K562 (cell line): ENCODE measurements at regions not wholly inside any gene's neighbourhood (a gene's known extent, or its start where the extent isn't known, plus 50 kb on each side); places are given as distances from the start of the nearest gene placed in this dataset.

Experiments used
- ATAC-seq: fragments of 200-7000 bp; cut with Tn5 transposase; 3 replicates; pipeline ENCODE4 v1.9.1; 2020; ENCODE audit warnings: moderate library complexity
- BruUV-seq: library from RNA; stranded (reverse); fragments of 400-500 nt; replicated peaks from 2 replicates; lab custom pipeline; 2021; lab: Mats Ljungman, UMichigan
- CTCF ChIA-PET: fragments of 300-600 bp; formaldehyde crosslinking; extraction: SDS; loops from one replicate; lab custom pipeline; 2021; ENCODE audit warnings: low intra/inter-chr PET ratio; lab: Yijun Ruan, JAX
- POLR2A ChIA-PET: fragments of 300-600, 350-650 bp; sonication (Branson Sonifier 250); formaldehyde crosslinking; extraction: SDS; loops from one replicate; lab custom pipeline; 2021; ENCODE audit warnings: antibody characterized with exemption, inconsistent platforms; lab: Yijun Ruan, JAX
- DNase-seq, 4 experiments: peaks; one replicate each; pipeline versions ENCODE4 v3.0.0 to v3.0.0-alpha.2; 2011 to 2018; ENCODE audit warnings: low spot score in 3 of 4, mixed read lengths in 3 of 4; ENCODE audit errors: extremely low read depth in 1 of 4
- FAIRE-seq: peaks from 2 replicates; lab custom pipeline; 2011; peaks lifted over from hg19 to GRCh38; lab: Jason Lieb, UNC
- H2AFZ ChIP-seq: 2 replicates; pipeline ENCODE4 v1.6.0; 2011; ENCODE audit warnings: low read depth, low read length, control low read depth, inconsistent platforms
- H3K27ac ChIP-seq: fragments of 200-600 bp; 3 replicates; pipeline ENCODE4 v1.8.0; 2011; ENCODE audit warnings: low read depth, mild to moderate bottlenecking, control low read depth, inconsistent platforms, low read length, moderate library complexity, mixed read lengths; ENCODE audit errors: extremely low read depth
- H3K27me3 ChIP-seq, 2 experiments: fragments of 300-600 bp in 1 of 2; 2 replicates in 1 of 2; 3 replicates in 1 of 2; pipeline versions ENCODE4 v1.6.0 to v1.8.0; 2011; ENCODE audit warnings: inconsistent platforms in 2 of 2, low read length in 2 of 2, mild to moderate bottlenecking in 1 of 2, mixed read lengths in 1 of 2, moderate library complexity in 1 of 2; ENCODE audit not compliant: control insufficient read depth in 2 of 2, insufficient read depth in 2 of 2
- H3K36me3 ChIP-seq: fragments of 300-600 bp; 3 replicates; pipeline ENCODE4 v1.8.0; 2011; ENCODE audit warnings: mild to moderate bottlenecking, low read length, inconsistent platforms; ENCODE audit not compliant: control insufficient read depth, insufficient read depth
- H3K4me1 ChIP-seq, 2 experiments: fragments of 200-600 bp in 1 of 2; replicated peaks in 1 of 2; 2 replicates in 1 of 2; 3 replicates in 1 of 2; pipeline versions ENCODE4 v1.5.1 to v1.8.0; 2011; ENCODE audit warnings: inconsistent platforms in 2 of 2, low read length in 2 of 2, mild to moderate bottlenecking in 1 of 2, mixed read lengths in 1 of 2, moderate library complexity in 1 of 2; ENCODE audit not compliant: control insufficient read depth in 2 of 2, insufficient read depth in 2 of 2
- H3K4me2 ChIP-seq: 2 replicates; pipeline ENCODE4 v1.6.1; 2011; ENCODE audit warnings: low read length, control low read depth, inconsistent platforms, mixed read lengths; ENCODE audit not compliant: insufficient read depth
- H3K4me3 ChIP-seq: fragments of 200-600 bp; sonication (generic), shearing (Covaris generic); 2 replicates; pipeline ENCODE4 v1.5.1; 2016; ENCODE audit warnings: control low read depth, inconsistent platforms
- H3K79me2 ChIP-seq: fragments of 200-600 bp; 3 replicates; pipeline ENCODE4 v1.8.0; 2011; ENCODE audit warnings: low read length, inconsistent platforms; ENCODE audit not compliant: control insufficient read depth, insufficient read depth
- H3K9ac ChIP-seq, 2 experiments: 2 replicates each; pipeline versions ENCODE4 v1.6.0 to v1.6.1; 2011; ENCODE audit warnings: low read depth in 2 of 2, low read length in 2 of 2, control low read depth in 1 of 2, inconsistent platforms in 1 of 2, mild to moderate bottlenecking in 1 of 2, mixed read lengths in 1 of 2; ENCODE audit not compliant: insufficient read depth in 1 of 2
- H3K9me1 ChIP-seq: one replicate; pipeline ENCODE4 v1.6.0; 2011; ENCODE audit warnings: inconsistent platforms, mild to moderate bottlenecking, low read length, moderate library complexity; ENCODE audit not compliant: control insufficient read depth, insufficient read depth
- H3K9me3 ChIP-seq: replicated peaks from 2 replicates; pipeline ENCODE4 v1.5.1; 2011; ENCODE audit warnings: low read depth, low read length, inconsistent platforms; ENCODE audit not compliant: control insufficient read depth, insufficient read depth
- H4K20me1 ChIP-seq: replicated peaks from 2 replicates; pipeline ENCODE4 v1.6.1; 2011; ENCODE audit warnings: low read length, inconsistent platforms, mixed read lengths; ENCODE audit not compliant: control insufficient read depth, insufficient read depth
- ARNT ChIP-seq, 2 experiments: fragments of 450-650 bp; IDR thresholded peaks; 2 replicates each; pipeline ENCODE4 v1.6.1; 2016; ENCODE audit warnings: mild to moderate bottlenecking in 1 of 2
- BRD9 ChIP-seq: fragments of 450-650 bp; IDR thresholded peaks from 2 replicates; pipeline ENCODE4 v1.6.1; 2018; ENCODE audit warnings: low read depth; ENCODE audit not compliant: partially characterized antibody
- CBX2 ChIP-seq: fragments of 200-600 bp; sonication (generic); IDR thresholded peaks from one replicate; pipeline ENCODE4 v1.6.1; 2012; ENCODE audit warnings: mild to moderate bottlenecking, low read length, inconsistent platforms; ENCODE audit not compliant: insufficient read depth, poor library complexity, severe bottlenecking
- CBX3 ChIP-seq, 2 experiments: IDR thresholded peaks; 1 replicate in 1 of 2; 2 replicates in 1 of 2; pipeline ENCODE4 v1.6.1; 2012; ENCODE audit warnings: inconsistent platforms in 2 of 2, low read length in 2 of 2, borderline replicate concordance in 1 of 2, control low read depth in 1 of 2
- NR3C1 ChIP-seq: sonication (generic); formaldehyde crosslinking; IDR thresholded peaks from 2 replicates; pipeline ENCODE4 v1.8.1; 2022; ENCODE audit warnings: missing genetic modification reagents
- PHTF2 ChIP-seq: fragments of 250-450 bp; sonication (Bioruptor Pico); IDR thresholded peaks from 2 replicates; pipeline ENCODE4 v1.5.0; 2021; ENCODE audit warnings: mild to moderate bottlenecking
- POLR2AphosphoS2 ChIP-seq: IDR thresholded peaks from 2 replicates; pipeline ENCODE4 v1.6.1; 2012; ENCODE audit warnings: low read length, improper control_type of control experiment
- TOE1 ChIP-seq, 2 experiments: fragments of 450-650 bp in 1 of 2; sonication (generic) in 1 of 2; formaldehyde crosslinking in 1 of 2; IDR thresholded peaks; 2 replicates each; pipeline versions ENCODE4 v1.7.1 to v1.8.0; 2016 to 2022; ENCODE audit warnings: borderline replicate concordance in 2 of 2, mild to moderate bottlenecking in 2 of 2, antibody characterized with exemption in 1 of 2, inconsistent platforms in 1 of 2, low read depth in 1 of 2, missing genetic modification reagents in 1 of 2, moderate library complexity in 1 of 2
- ZNF184 ChIP-seq: sonication (generic); formaldehyde crosslinking; IDR thresholded peaks from 2 replicates; pipeline ENCODE4 v1.5.0; 2020; ENCODE audit warnings: missing genetic modification reagents
- ZNF239 ChIP-seq: fragments of 250-450 bp; sonication (Bioruptor Pico); IDR thresholded peaks from 2 replicates; pipeline ENCODE4 v1.4.0; 2020; ENCODE audit warnings: mild to moderate bottlenecking
- whole genome bisulfite sequencing: fragments of 100-300 bp; shearing (Covaris generic); methylation state at CpG from one replicate; pipeline ENCODE4 v1.1.6; 2016; ENCODE audit warnings: low coverage, mixed read lengths; ENCODE audit not compliant: insufficient coverage; ENCODE audit errors: missing lambda C conversion rate; 5-methylcytosine and 5-hydroxymethylcytosine counted together
- in situ Hi-C: fragments of 300-500 bp; cut with MboI; formaldehyde crosslinking; loops from 4 replicates; pipeline ENCODE4 v1.15.0; 2018; ENCODE audit warnings: inconsistent platforms, mixed read lengths
- intact Hi-C: fragments of 100-400 bp; cut with micrococcal nuclease; formaldehyde crosslinking; loops from 2 replicates; pipeline ENCODE4 v1.14.2; 2022
- TF ChIP-seq, protein P1 (sequence below): fragments of 450-650 bp; IDR thresholded peaks from 2 replicates; pipeline ENCODE4 v1.6.1; 2018; ENCODE audit warnings: mild to moderate bottlenecking, low read depth; ENCODE audit not compliant: partially characterized antibody
- TF ChIP-seq, protein P2 (sequence below): sonication (generic); formaldehyde crosslinking; IDR thresholded peaks from 2 replicates; pipeline ENCODE4 v1.8.0; 2023; ENCODE audit warnings: mild to moderate bottlenecking, missing genetic modification reagents
- TF ChIP-seq, protein P3 (sequence below): fragments of 450-650 bp; IDR thresholded peaks from 2 replicates; pipeline ENCODE4 v1.6.1; 2016

DNA sequence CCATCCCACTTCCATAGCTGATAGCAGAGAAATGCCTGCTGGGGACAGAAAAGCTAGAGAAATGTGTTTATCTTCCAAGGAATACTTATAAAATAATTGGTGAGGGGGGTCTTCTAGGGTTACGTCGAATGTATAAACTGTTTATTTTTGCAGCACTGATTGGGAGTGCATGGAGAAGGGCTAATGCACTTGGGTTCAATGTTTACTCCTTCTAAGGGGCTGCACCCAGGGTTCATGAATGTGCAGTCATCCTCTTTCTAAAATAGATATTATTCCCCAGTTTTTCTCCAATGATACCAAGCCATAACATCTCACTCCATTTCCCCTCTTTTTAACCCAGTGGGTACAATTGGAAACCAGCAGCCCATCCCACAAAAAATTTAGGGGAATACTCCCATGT, 336.9 kb downstream of the ETS1 start:
- FAIRE-seq (no peak), DNase-seq (no peak), ATAC-seq (no peak)
- no TSS peak for BruUV-seq
- H3K4me2 ChIP-seq: no peak overlapping the region
- 0 out of 2 replicates have a peak, but pooled peaks cover 1% of the 10 kb centered on the region for H3K9me3 ChIP-seq
- intact Hi-C loops: no loop called here
- no peak overlapping the region for H2AFZ ChIP-seq
- H3K9me1 ChIP-seq: no peaks in the 10 kb centered on the region
- H3K9ac ChIP-seq: no peak overlapping the region
- in situ Hi-C loops: no loop called here
- no peaks in the 10 kb centered on the region for H3K36me3 ChIP-seq
- H3K27ac ChIP-seq: no peak overlapping the region
- no peaks in the 10 kb centered on the region for H3K79me2 ChIP-seq
- no peaks in the 10 kb centered on the region for H3K27me3 ChIP-seq
- no peaks in the 10 kb centered on the region for H4K20me1 ChIP-seq
- H3K4me1 ChIP-seq: no peaks in the 10 kb centered on the region
- CTCF ChIA-PET: no interaction called here
- POLR2A ChIA-PET: no interaction called here
- TF ChIP-seq CBX3 (IDR thresholded peaks at IDR 0.05; ENCODE audit: borderline replicate concordance in 1 of 2, low read length in 2 of 2): no peak
- no peak for TF ChIP-seq CBX2
- TF ChIP-seq, protein P1, sequence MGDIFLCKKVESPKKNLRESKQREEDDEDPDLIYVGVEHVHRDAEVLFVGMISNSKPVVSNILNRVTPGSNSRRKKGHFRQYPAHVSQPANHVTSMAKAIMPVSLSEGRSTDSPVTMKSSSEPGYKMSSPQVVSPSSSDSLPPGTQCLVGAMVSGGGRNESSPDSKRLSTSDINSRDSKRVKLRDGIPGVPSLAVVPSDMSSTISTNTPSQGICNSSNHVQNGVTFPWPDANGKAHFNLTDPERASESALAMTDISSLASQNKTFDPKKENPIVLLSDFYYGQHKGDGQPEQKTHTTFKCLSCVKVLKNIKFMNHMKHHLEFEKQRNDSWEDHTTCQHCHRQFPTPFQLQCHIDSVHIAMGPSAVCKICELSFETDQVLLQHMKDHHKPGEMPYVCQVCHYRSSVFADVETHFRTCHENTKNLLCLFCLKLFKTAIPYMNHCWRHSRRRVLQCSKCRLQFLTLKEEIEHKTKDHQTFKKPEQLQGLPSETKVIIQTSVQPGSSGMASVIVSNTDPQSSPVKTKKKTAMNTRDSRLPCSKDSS: no peak
- TF ChIP-seq TOE1 (IDR thresholded peaks at IDR 0.05; ENCODE audit: borderline replicate concordance): no peak
- TF ChIP-seq TOE1 (CRISPR knock-in tag; IDR thresholded peaks at IDR 0.05; ENCODE audit: borderline replicate concordance, low read depth): no peak
- TF ChIP-seq, protein P2, sequence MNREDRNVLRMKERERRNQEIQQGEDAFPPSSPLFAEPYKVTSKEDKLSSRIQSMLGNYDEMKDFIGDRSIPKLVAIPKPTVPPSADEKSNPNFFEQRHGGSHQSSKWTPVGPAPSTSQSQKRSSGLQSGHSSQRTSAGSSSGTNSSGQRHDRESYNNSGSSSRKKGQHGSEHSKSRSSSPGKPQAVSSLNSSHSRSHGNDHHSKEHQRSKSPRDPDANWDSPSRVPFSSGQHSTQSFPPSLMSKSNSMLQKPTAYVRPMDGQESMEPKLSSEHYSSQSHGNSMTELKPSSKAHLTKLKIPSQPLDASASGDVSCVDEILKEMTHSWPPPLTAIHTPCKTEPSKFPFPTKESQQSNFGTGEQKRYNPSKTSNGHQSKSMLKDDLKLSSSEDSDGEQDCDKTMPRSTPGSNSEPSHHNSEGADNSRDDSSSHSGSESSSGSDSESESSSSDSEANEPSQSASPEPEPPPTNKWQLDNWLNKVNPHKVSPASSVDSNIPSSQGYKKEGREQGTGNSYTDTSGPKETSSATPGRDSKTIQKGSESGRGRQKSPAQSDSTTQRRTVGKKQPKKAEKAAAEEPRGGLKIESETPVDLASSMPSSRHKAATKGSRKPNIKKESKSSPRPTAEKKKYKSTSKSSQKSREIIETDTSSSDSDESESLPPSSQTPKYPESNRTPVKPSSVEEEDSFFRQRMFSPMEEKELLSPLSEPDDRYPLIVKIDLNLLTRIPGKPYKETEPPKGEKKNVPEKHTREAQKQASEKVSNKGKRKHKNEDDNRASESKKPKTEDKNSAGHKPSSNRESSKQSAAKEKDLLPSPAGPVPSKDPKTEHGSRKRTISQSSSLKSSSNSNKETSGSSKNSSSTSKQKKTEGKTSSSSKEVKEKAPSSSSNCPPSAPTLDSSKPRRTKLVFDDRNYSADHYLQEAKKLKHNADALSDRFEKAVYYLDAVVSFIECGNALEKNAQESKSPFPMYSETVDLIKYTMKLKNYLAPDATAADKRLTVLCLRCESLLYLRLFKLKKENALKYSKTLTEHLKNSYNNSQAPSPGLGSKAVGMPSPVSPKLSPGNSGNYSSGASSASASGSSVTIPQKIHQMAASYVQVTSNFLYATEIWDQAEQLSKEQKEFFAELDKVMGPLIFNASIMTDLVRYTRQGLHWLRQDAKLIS (CRISPR knock-in tag): no peak
- TF ChIP-seq BRD9: no peak
- TF ChIP-seq, protein P3, sequence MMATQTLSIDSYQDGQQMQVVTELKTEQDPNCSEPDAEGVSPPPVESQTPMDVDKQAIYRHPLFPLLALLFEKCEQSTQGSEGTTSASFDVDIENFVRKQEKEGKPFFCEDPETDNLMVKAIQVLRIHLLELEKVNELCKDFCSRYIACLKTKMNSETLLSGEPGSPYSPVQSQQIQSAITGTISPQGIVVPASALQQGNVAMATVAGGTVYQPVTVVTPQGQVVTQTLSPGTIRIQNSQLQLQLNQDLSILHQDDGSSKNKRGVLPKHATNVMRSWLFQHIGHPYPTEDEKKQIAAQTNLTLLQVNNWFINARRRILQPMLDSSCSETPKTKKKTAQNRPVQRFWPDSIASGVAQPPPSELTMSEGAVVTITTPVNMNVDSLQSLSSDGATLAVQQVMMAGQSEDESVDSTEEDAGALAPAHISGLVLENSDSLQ: no peak
- TF ChIP-seq ZNF184 (CRISPR knock-in tag): no peak
- TF ChIP-seq ARNT (IDR thresholded peaks at IDR 0.05): no peak
- no peak for TF ChIP-seq POLR2AphosphoS2
- no peak for TF ChIP-seq NR3C1 (CRISPR knock-in tag)
- no peak for TF ChIP-seq PHTF2 (CRISPR knock-in tag)
- TF ChIP-seq ZNF239 (CRISPR knock-in tag): no peak
- 5% methylated on average over 2 of the region's 2 CpGs for WGBS
- no peak overlapping the region for H3K4me3 ChIP-seq
